ENCODE measurements at regions not wholly inside any gene's neighbourhood (a gene's known extent, or its start where the extent isn't known, plus 50 kb on each side); places are given as distances from the start of the nearest gene placed in this dataset.

GRCh38 chr20:19920381-19921138, 96.6 kb upstream of the NAA20 start:
- TF ChIP-seq EZH2 (IDR thresholded peaks at IDR 0.05; ENCODE audit: borderline replicate concordance, low read depth, low read length, severe bottlenecking): no peak
- TF ChIP-seq CTCF (IDR thresholded peaks at IDR 0.05; ENCODE audit: borderline replicate concordance, extremely low read depth, low read length, poor library complexity, severe bottlenecking): no peak

Measured in DND-41 (cell line).